Immature natural killer cell (primary cell): ENCODE measurements at regions not wholly inside any gene's neighbourhood (a gene's known extent, or its start where the extent isn't known, plus 50 kb on each side); places are given as distances from the start of the nearest gene placed in this dataset.

ENCODE experiments used
- DNase-seq, 3 donors: peaks; one replicate each; pipeline ENCODE4 v3.0.0; 2022; ENCODE audit warnings: mixed read lengths in 1 of 3
- H3K27ac Mint-ChIP-seq, 6 donors: one replicate each; pipeline ENCODE4 v1.8.0; 2020; ENCODE audit warnings: mixed read lengths in 6 of 6, mild to moderate bottlenecking in 5 of 6, inconsistent platforms in 4 of 6, moderate library complexity in 3 of 6
- H3K27me3 Mint-ChIP-seq, 3 donors: one replicate each; pipeline ENCODE4 v1.8.0; 2020 to 2021; ENCODE audit warnings: low read depth in 3 of 3, mild to moderate bottlenecking in 3 of 3, mixed read lengths in 3 of 3, moderate library complexity in 3 of 3, inconsistent platforms in 1 of 3
- H3K36me3 Mint-ChIP-seq, 3 donors: one replicate each; pipeline ENCODE4 v1.8.0; 2020; ENCODE audit warnings: mixed read lengths in 3 of 3, inconsistent platforms in 2 of 3, mild to moderate bottlenecking in 2 of 3
- H3K4me1 Mint-ChIP-seq, 2 donors: one replicate each; pipeline ENCODE4 v1.8.0; 2020; ENCODE audit warnings: inconsistent platforms in 2 of 2, mild to moderate bottlenecking in 2 of 2, mixed read lengths in 2 of 2, moderate library complexity in 1 of 2
- H3K4me3 Mint-ChIP-seq, 5 donors: one replicate each; pipeline ENCODE4 v1.8.0; 2020; ENCODE audit warnings: mild to moderate bottlenecking in 5 of 5, mixed read lengths in 5 of 5, inconsistent platforms in 3 of 5, moderate library complexity in 3 of 5
- H3K9me3 Mint-ChIP-seq, 6 donors: one replicate each; pipeline ENCODE4 v1.8.0; 2020; ENCODE audit warnings: mild to moderate bottlenecking in 6 of 6, mixed read lengths in 6 of 6, inconsistent platforms in 4 of 6, moderate library complexity in 3 of 6

- H3K36me3 Mint-ChIP-seq, result no peaks in the 10 kb centered on the region
- H3K27ac Mint-ChIP-seq, result no peak overlapping the region
- H3K4me1 Mint-ChIP-seq, result peaks cover 23 to 33% of the 10 kb centered on the region in 2 donors
- no peak overlapping the region for H3K4me3 Mint-ChIP-seq
- H3K27me3 Mint-ChIP-seq, result peaks cover 0 to 1% (median 0%) of the 10 kb centered on the region in 3 donors
- H3K9me3 Mint-ChIP-seq, result peaks cover 0 to 2% (median 0%) of the 10 kb centered on the region in 6 donors
- no peak for DNase-seq
Observed at GRCh38 chr3:72485641-72486040, 362.6 kb downstream of the SHQ1 start.

- H3K27me3 Mint-ChIP-seq, result no peaks in the 10 kb centered on the region
- no peak for DNase-seq
- H3K9me3 Mint-ChIP-seq, result no peaks in the 10 kb centered on the region
- H3K4me1 Mint-ChIP-seq, result peaks cover 23 to 33% of the 10 kb centered on the region in 2 donors
- peak overlapping the region in 4 of 5 donors; percentile 83 to 94 (median 86) for H3K4me3 Mint-ChIP-seq
- peak overlapping the region in 2 of 6 donors; percentile 45 to 80 for H3K27ac Mint-ChIP-seq
- no peaks in the 10 kb centered on the region for H3K36me3 Mint-ChIP-seq
Observed at GRCh38 chr3:72483554-72484104, 364.6 kb downstream of the SHQ1 start.

- peaks cover 20 to 24% of the 10 kb centered on the region in 2 donors for H3K4me1 Mint-ChIP-seq
- no peaks in the 10 kb centered on the region for H3K27me3 Mint-ChIP-seq
- peak; percentile 27 to 41 (median 33) for DNase-seq
- H3K9me3 Mint-ChIP-seq, result no peaks in the 10 kb centered on the region
- H3K27ac Mint-ChIP-seq, result peak overlapping the region; percentile 42 to 80 (median 76)
- H3K4me3 Mint-ChIP-seq, result peak overlapping the region; percentile 80 to 94 (median 83)
- no peaks in the 10 kb centered on the region for H3K36me3 Mint-ChIP-seq
Observed at GRCh38 chr3:72482589-72483321, 365.5 kb downstream of the SHQ1 start.

- H3K9me3 Mint-ChIP-seq, result no peaks in the 10 kb centered on the region
- H3K36me3 Mint-ChIP-seq, result no peaks in the 10 kb centered on the region
- DNase-seq, result no peak
- H3K27me3 Mint-ChIP-seq, result peaks cover 0 to 4% (median 0%) of the 10 kb centered on the region in 3 donors
- peaks cover 10 to 13% of the 10 kb centered on the region in 2 donors for H3K4me1 Mint-ChIP-seq
- H3K4me3 Mint-ChIP-seq, result no peak overlapping the region
- peak overlapping the region in 2 of 6 donors; percentile 59 to 62 for H3K27ac Mint-ChIP-seq
Observed at GRCh38 chr3:72481542-72481941, 366.7 kb downstream of the SHQ1 start.

- no peaks in the 10 kb centered on the region for H3K36me3 Mint-ChIP-seq
- H3K27ac Mint-ChIP-seq, result peak overlapping the region in 1 of 6 donors; percentile 4
- no peak for DNase-seq
- no peaks in the 10 kb centered on the region for H3K9me3 Mint-ChIP-seq
- H3K4me3 Mint-ChIP-seq, result no peak overlapping the region
- H3K4me1 Mint-ChIP-seq, result peaks cover 10 to 13% of the 10 kb centered on the region in 2 donors
- H3K27me3 Mint-ChIP-seq, result peaks cover 0 to 4% (median 0%) of the 10 kb centered on the region in 3 donors
Observed at GRCh38 chr3:72480366-72480765, 367.9 kb downstream of the SHQ1 start.

- H3K4me3 Mint-ChIP-seq, result no peak overlapping the region
- no peak for DNase-seq
- peaks cover 0 to 4% (median 0%) of the 10 kb centered on the region in 3 donors for H3K27me3 Mint-ChIP-seq
- no peaks in the 10 kb centered on the region for H3K9me3 Mint-ChIP-seq
- peaks cover 10 to 13% of the 10 kb centered on the region in 2 donors for H3K4me1 Mint-ChIP-seq
- H3K36me3 Mint-ChIP-seq, result no peaks in the 10 kb centered on the region
- H3K27ac Mint-ChIP-seq, result no peak overlapping the region
Observed at GRCh38 chr3:72479651-72480215, 368.5 kb downstream of the SHQ1 start.

- no peak for DNase-seq
- Mint-ChIP-seq H3K27me3 (peaks cover 0 to 4% (median 1%) of the 10 kb centered on the region in 3 donors), H3K4me3 (no peak overlapping the region), H3K27ac (no peak overlapping the region), H3K36me3 (peaks cover 0 to 4% (median 4%) of the 10 kb centered on the region in 3 donors), H3K9me3 (no peaks in the 10 kb centered on the region), H3K4me1 (no peaks in the 10 kb centered on the region)
Observed at GRCh38 chr3:72476139-72476483, 372.1 kb downstream of the SHQ1 start.

GRCh38 chr3:72475258-72476138 is 372.7 kb downstream of the SHQ1 start:
- Mint-ChIP-seq H3K9me3 (no peaks in the 10 kb centered on the region), H3K27me3 (peaks cover 0 to 4% (median 1%) of the 10 kb centered on the region in 3 donors), H3K4me3 (no peak overlapping the region), H3K27ac (no peak overlapping the region), H3K4me1 (no peaks in the 10 kb centered on the region), H3K36me3 (peaks cover 0 to 4% (median 4%) of the 10 kb centered on the region in 3 donors)
- DNase-seq, result no peak

GRCh38 chr3:72474775-72475174 is 373.5 kb downstream of the SHQ1 start:
- H3K27ac Mint-ChIP-seq, result no peak overlapping the region
- no peak for DNase-seq
- peaks cover 0 to 4% (median 4%) of the 10 kb centered on the region in 3 donors for H3K36me3 Mint-ChIP-seq
- no peak overlapping the region for H3K4me3 Mint-ChIP-seq
- H3K4me1 Mint-ChIP-seq, result no peaks in the 10 kb centered on the region
- H3K27me3 Mint-ChIP-seq, result peaks cover 0 to 4% (median 1%) of the 10 kb centered on the region in 3 donors
- H3K9me3 Mint-ChIP-seq, result no peaks in the 10 kb centered on the region

- no peaks in the 10 kb centered on the region for H3K4me1 Mint-ChIP-seq
- no peak overlapping the region for H3K27ac Mint-ChIP-seq
- no peaks in the 10 kb centered on the region for H3K9me3 Mint-ChIP-seq
- no peak for DNase-seq
- H3K27me3 Mint-ChIP-seq, result peaks cover 0 to 4% (median 3%) of the 10 kb centered on the region in 3 donors
- peaks cover 0 to 4% (median 4%) of the 10 kb centered on the region in 3 donors for H3K36me3 Mint-ChIP-seq
- no peak overlapping the region for H3K4me3 Mint-ChIP-seq
Observed at GRCh38 chr3:72473156-72473555, 375.1 kb downstream of the SHQ1 start.

GRCh38 chr3:72470904-72471417 is 377.3 kb downstream of the SHQ1 start:
- no peaks in the 10 kb centered on the region for H3K4me1 Mint-ChIP-seq
- DNase-seq, result no peak
- no peak overlapping the region for H3K27ac Mint-ChIP-seq
- peaks cover 0 to 4% (median 4%) of the 10 kb centered on the region in 3 donors for H3K36me3 Mint-ChIP-seq
- H3K4me3 Mint-ChIP-seq, result no peak overlapping the region
- peaks cover 0 to 3% (median 0%) of the 10 kb centered on the region in 3 donors for H3K27me3 Mint-ChIP-seq
- H3K9me3 Mint-ChIP-seq, result no peaks in the 10 kb centered on the region

- Mint-ChIP-seq H3K9me3 (peaks cover 0 to 2% (median 0%) of the 10 kb centered on the region in 6 donors), H3K36me3 (no peaks in the 10 kb centered on the region), H3K27ac (no peak overlapping the region), H3K4me3 (no peak overlapping the region), H3K27me3 (peaks cover 2% of the 10 kb centered on the region in 3 donors), H3K4me1 (no peaks in the 10 kb centered on the region)
- DNase-seq, result no peak
Observed at GRCh38 chr3:72465853-72466252, 382.4 kb downstream of the SHQ1 start.

GRCh38 chr3:72463083-72463482 is 385.2 kb downstream of the SHQ1 start:
- Mint-ChIP-seq H3K4me3 (no peak overlapping the region), H3K9me3 (peaks cover 0 to 2% (median 0%) of the 10 kb centered on the region in 6 donors), H3K36me3 (no peaks in the 10 kb centered on the region), H3K27ac (no peak overlapping the region), H3K4me1 (no peaks in the 10 kb centered on the region), H3K27me3 (peaks cover 2 to 4% (median 4%) of the 10 kb centered on the region in 3 donors)
- no peak for DNase-seq
